Neural progenitor cell (in vitro differentiated cells): ENCODE measurements at regions not wholly inside any gene's neighbourhood (a gene's known extent, or its start where the extent isn't known, plus 50 kb on each side); places are given as distances from the start of the nearest gene placed in this dataset.
"Not testable (repeated sequence)": the region's sequence is repeated elsewhere in the genome, so short reads cannot be mapped to it uniquely, and the experiment has no call there.

Experiments
- EZH2 ChIP-seq: fragments of 200-600 bp; sonication (generic); IDR thresholded peaks from 2 replicates; pipeline ENCODE4 v1.6.1; 2017; ENCODE audit warnings: antibody characterized with exemption, mild to moderate bottlenecking, moderate library complexity
- EZH2phosphoT487 ChIP-seq: fragments of 200-600 bp; sonication (generic); IDR thresholded peaks from 2 replicates; pipeline ENCODE4 v1.6.1; 2017; ENCODE audit warnings: antibody characterized with exemption

GRCh38 chr10:85141520-85141919 lies 813.1 kb downstream of the CCSER2 start:
- not testable (repeated sequence) for TF ChIP-seq EZH2, EZH2phosphoT487
